ENCODE measurements at regions not wholly inside any gene's neighbourhood (a gene's known extent, or its start where the extent isn't known, plus 50 kb on each side); places are given as distances from the start of the nearest gene placed in this dataset.

- H3K36me3 Mint-ChIP-seq: no peaks in the 10 kb centered on the region
- ChIA-PET POLR2A (no interaction called here), CTCF (no interaction called here)
- no peak overlapping the region for H3K4me3 Mint-ChIP-seq
- DNase-seq (ENCODE audit: low spot score): no peak
- ATAC-seq: no peak
- TF ChIP-seq SMAD4 (CRISPR knock-in tag; IDR thresholded peaks at IDR 0.05) (no peak), GTF2I (CRISPR knock-in tag; conservative IDR thresholded peaks at IDR 0.05) (peak; percentile 33; the same call in 1 of the 2 replicates), TP53 (CRISPR knock-in tag; IDR thresholded peaks at IDR 0.05) (no peak)
- TF ChIP-seq, protein P1, sequence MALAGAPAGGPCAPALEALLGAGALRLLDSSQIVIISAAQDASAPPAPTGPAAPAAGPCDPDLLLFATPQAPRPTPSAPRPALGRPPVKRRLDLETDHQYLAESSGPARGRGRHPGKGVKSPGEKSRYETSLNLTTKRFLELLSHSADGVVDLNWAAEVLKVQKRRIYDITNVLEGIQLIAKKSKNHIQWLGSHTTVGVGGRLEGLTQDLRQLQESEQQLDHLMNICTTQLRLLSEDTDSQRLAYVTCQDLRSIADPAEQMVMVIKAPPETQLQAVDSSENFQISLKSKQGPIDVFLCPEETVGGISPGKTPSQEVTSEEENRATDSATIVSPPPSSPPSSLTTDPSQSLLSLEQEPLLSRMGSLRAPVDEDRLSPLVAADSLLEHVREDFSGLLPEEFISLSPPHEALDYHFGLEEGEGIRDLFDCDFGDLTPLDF (CRISPR knock-in tag; IDR thresholded peaks at IDR 0.05): no peak
- H3K27me3 Mint-ChIP-seq (ENCODE audit: low read depth): no peaks in the 10 kb centered on the region
- H3K9me3 Mint-ChIP-seq: peaks cover 4% of the 10 kb centered on the region
- H3K27ac Mint-ChIP-seq: no peak overlapping the region
- no peaks in the 10 kb centered on the region for H3K4me1 Mint-ChIP-seq
Observed at GRCh38 chr14:94970941-94971730, 186.2 kb downstream of the DICER1 start.

DNA sequence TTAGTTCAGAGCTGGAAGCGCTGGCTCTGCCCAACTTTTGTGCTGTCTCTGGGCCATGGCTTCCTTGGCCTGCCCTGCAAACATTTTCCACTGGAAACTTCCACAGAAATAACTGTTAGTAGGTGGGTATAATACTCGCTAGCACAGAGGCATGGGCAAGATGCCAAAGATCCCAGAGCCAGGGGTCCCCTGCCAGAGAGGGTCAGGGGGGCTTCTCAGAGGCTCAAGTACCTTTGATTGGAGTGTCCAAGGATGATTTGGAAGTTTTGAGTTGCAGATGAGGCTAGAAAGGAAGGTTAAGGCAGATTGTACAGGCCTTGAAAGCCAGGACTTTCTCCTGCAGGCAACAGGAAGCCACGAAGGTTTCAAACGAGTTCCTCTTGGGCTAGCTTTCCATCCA lies 187.6 kb downstream of the DICER1 start:
- no peak for DNase-seq (ENCODE audit: low spot score)
- H3K9me3 Mint-ChIP-seq: peaks cover 4% of the 10 kb centered on the region
- ChIA-PET POLR2A (no interaction called here), CTCF (no interaction called here)
- H3K36me3 Mint-ChIP-seq: no peaks in the 10 kb centered on the region
- H3K27ac Mint-ChIP-seq: no peak overlapping the region
- H3K4me3 Mint-ChIP-seq: no peak overlapping the region
- H3K27me3 Mint-ChIP-seq (ENCODE audit: low read depth): no peaks in the 10 kb centered on the region
- TF ChIP-seq, protein P2, sequence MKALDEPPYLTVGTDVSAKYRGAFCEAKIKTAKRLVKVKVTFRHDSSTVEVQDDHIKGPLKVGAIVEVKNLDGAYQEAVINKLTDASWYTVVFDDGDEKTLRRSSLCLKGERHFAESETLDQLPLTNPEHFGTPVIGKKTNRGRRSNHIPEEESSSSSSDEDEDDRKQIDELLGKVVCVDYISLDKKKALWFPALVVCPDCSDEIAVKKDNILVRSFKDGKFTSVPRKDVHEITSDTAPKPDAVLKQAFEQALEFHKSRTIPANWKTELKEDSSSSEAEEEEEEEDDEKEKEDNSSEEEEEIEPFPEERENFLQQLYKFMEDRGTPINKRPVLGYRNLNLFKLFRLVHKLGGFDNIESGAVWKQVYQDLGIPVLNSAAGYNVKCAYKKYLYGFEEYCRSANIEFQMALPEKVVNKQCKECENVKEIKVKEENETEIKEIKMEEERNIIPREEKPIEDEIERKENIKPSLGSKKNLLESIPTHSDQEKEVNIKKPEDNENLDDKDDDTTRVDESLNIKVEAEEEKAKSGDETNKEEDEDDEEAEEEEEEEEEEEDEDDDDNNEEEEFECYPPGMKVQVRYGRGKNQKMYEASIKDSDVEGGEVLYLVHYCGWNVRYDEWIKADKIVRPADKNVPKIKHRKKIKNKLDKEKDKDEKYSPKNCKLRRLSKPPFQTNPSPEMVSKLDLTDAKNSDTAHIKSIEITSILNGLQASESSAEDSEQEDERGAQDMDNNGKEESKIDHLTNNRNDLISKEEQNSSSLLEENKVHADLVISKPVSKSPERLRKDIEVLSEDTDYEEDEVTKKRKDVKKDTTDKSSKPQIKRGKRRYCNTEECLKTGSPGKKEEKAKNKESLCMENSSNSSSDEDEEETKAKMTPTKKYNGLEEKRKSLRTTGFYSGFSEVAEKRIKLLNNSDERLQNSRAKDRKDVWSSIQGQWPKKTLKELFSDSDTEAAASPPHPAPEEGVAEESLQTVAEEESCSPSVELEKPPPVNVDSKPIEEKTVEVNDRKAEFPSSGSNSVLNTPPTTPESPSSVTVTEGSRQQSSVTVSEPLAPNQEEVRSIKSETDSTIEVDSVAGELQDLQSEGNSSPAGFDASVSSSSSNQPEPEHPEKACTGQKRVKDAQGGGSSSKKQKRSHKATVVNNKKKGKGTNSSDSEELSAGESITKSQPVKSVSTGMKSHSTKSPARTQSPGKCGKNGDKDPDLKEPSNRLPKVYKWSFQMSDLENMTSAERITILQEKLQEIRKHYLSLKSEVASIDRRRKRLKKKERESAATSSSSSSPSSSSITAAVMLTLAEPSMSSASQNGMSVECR (CRISPR knock-in tag; IDR thresholded peaks at IDR 0.05; ENCODE audit: borderline replicate concordance): no peak
- no peak for TF ChIP-seq GRHL2 (CRISPR knock-in tag; IDR thresholded peaks at IDR 0.05; ENCODE audit: insufficient replicate concordance, severe bottlenecking)
- TF ChIP-seq, protein P3, sequence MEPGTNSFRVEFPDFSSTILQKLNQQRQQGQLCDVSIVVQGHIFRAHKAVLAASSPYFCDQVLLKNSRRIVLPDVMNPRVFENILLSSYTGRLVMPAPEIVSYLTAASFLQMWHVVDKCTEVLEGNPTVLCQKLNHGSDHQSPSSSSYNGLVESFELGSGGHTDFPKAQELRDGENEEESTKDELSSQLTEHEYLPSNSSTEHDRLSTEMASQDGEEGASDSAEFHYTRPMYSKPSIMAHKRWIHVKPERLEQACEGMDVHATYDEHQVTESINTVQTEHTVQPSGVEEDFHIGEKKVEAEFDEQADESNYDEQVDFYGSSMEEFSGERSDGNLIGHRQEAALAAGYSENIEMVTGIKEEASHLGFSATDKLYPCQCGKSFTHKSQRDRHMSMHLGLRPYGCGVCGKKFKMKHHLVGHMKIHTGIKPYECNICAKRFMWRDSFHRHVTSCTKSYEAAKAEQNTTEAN (CRISPR knock-in tag; IDR thresholded peaks at IDR 0.05): no peak
- TF ChIP-seq ZNF317 (CRISPR knock-in tag; IDR thresholded peaks at IDR 0.05; ENCODE audit: borderline replicate concordance, low read depth): no peak
- TF ChIP-seq, protein P4, sequence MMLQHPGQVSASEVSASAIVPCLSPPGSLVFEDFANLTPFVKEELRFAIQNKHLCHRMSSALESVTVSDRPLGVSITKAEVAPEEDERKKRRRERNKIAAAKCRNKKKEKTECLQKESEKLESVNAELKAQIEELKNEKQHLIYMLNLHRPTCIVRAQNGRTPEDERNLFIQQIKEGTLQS (CRISPR knock-in tag; conservative IDR thresholded peaks at IDR 0.05): no peak
- H3K4me1 Mint-ChIP-seq: no peaks in the 10 kb centered on the region
- no peak for ATAC-seq

DNA sequence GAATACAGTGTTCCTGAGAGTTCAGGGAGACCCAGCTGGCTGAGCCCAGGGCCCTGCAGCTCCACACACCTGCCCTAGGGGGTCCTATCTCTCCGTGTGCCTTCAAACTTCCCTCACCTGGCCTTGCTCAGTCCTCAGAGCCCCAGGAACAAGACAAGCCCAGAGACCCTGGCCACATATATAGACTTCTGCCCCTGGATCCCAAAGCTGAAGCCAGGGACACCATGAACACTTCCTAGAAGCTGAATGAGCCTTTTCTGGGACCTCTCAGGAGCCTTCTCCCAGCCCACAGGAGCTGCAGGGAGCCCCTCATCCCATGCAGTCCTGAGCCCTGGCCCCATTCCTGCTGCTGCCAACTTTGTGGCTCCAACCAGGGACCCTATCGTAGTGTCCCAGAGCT lies 190.5 kb downstream of the DICER1 start:
- CTCF ChIA-PET: interaction anchor here (0.9 kb wide), 1 partner anchor 260 kb away, joined by 3 read pairs; no protein-coding TSS in a partner anchor
- TF ChIP-seq, protein P5, sequence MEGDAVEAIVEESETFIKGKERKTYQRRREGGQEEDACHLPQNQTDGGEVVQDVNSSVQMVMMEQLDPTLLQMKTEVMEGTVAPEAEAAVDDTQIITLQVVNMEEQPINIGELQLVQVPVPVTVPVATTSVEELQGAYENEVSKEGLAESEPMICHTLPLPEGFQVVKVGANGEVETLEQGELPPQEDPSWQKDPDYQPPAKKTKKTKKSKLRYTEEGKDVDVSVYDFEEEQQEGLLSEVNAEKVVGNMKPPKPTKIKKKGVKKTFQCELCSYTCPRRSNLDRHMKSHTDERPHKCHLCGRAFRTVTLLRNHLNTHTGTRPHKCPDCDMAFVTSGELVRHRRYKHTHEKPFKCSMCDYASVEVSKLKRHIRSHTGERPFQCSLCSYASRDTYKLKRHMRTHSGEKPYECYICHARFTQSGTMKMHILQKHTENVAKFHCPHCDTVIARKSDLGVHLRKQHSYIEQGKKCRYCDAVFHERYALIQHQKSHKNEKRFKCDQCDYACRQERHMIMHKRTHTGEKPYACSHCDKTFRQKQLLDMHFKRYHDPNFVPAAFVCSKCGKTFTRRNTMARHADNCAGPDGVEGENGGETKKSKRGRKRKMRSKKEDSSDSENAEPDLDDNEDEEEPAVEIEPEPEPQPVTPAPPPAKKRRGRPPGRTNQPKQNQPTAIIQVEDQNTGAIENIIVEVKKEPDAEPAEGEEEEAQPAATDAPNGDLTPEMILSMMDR (IDR thresholded peaks at IDR 0.05): no peak
- TF ChIP-seq IRF2 (CRISPR knock-in tag; IDR thresholded peaks at IDR 0.05; ENCODE audit: borderline replicate concordance, low read depth) (no peak), JAZF1 (CRISPR knock-in tag; IDR thresholded peaks at IDR 0.05) (no peak), GRHL2 (CRISPR knock-in tag; IDR thresholded peaks at IDR 0.05; ENCODE audit: insufficient replicate concordance, severe bottlenecking) (no peak), ZNF396 (CRISPR knock-in tag; IDR thresholded peaks at IDR 0.05; ENCODE audit: borderline replicate concordance) (no peak)
- TF ChIP-seq, protein P6, sequence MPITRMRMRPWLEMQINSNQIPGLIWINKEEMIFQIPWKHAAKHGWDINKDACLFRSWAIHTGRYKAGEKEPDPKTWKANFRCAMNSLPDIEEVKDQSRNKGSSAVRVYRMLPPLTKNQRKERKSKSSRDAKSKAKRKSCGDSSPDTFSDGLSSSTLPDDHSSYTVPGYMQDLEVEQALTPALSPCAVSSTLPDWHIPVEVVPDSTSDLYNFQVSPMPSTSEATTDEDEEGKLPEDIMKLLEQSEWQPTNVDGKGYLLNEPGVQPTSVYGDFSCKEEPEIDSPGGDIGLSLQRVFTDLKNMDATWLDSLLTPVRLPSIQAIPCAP (CRISPR knock-in tag; IDR thresholded peaks at IDR 0.05): no peak
- TF ChIP-seq, protein P1 (CRISPR knock-in tag; IDR thresholded peaks at IDR 0.05): no peak
- Mint-ChIP-seq H3K27ac (no peak overlapping the region), H3K4me3 (no peak overlapping the region), H3K9me3 (peaks cover 4% of the 10 kb centered on the region), H3K4me1 (peaks cover 1% of the 10 kb centered on the region; the same call in 1 of the 2 replicates), H3K27me3 (ENCODE audit: low read depth) (peaks cover 3% of the 10 kb centered on the region; the same call in 1 of the 2 replicates), H3K36me3 (no peaks in the 10 kb centered on the region)
- POLR2A ChIA-PET: no interaction called here
- ATAC-seq (no peak), DNase-seq (ENCODE audit: low spot score) (no peak)

Measured in WTC11 (cell line).